ENCODE measurements at regions not wholly inside any gene's neighbourhood (a gene's known extent, or its start where the extent isn't known, plus 50 kb on each side); places are given as distances from the start of the nearest gene placed in this dataset.

- no peaks in the 10 kb centered on the region for H4K20me1 ChIP-seq (ENCODE audit: insufficient read depth, low read length, poor library complexity, severe bottlenecking)
- H3K9me3 ChIP-seq (ENCODE audit: insufficient read depth, low read depth, low read length) = no peaks in the 10 kb centered on the region
- H3K9ac ChIP-seq (ENCODE audit: low read depth, low read length, poor library complexity, severe bottlenecking) = no peak overlapping the region
- H2AFZ ChIP-seq (ENCODE audit: low read length) = no peak overlapping the region
- no peaks in the 10 kb centered on the region for H3K27me3 ChIP-seq (ENCODE audit: insufficient read depth, low read length, poor library complexity, severe bottlenecking)
- no peak overlapping the region for H3K4me2 ChIP-seq (ENCODE audit: low read depth, low read length, poor library complexity, severe bottlenecking)
- H3K36me3 ChIP-seq (ENCODE audit: insufficient read depth, low read length) = no peaks in the 10 kb centered on the region
- no peaks in the 10 kb centered on the region for H3F3A ChIP-seq (ENCODE audit: low read depth)
- no peaks in the 10 kb centered on the region for H3K4me1 ChIP-seq (ENCODE audit: insufficient read depth, low read length, poor library complexity, severe bottlenecking)
- no peaks in the 10 kb centered on the region for H3K79me2 ChIP-seq (ENCODE audit: insufficient read depth, low read length)
- H3K9me2 ChIP-seq (replicated peaks; ENCODE audit: low read depth, low read length) = no peaks in the 10 kb centered on the region
- TF ChIP-seq, protein P1, sequence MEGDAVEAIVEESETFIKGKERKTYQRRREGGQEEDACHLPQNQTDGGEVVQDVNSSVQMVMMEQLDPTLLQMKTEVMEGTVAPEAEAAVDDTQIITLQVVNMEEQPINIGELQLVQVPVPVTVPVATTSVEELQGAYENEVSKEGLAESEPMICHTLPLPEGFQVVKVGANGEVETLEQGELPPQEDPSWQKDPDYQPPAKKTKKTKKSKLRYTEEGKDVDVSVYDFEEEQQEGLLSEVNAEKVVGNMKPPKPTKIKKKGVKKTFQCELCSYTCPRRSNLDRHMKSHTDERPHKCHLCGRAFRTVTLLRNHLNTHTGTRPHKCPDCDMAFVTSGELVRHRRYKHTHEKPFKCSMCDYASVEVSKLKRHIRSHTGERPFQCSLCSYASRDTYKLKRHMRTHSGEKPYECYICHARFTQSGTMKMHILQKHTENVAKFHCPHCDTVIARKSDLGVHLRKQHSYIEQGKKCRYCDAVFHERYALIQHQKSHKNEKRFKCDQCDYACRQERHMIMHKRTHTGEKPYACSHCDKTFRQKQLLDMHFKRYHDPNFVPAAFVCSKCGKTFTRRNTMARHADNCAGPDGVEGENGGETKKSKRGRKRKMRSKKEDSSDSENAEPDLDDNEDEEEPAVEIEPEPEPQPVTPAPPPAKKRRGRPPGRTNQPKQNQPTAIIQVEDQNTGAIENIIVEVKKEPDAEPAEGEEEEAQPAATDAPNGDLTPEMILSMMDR (conservative IDR thresholded peaks at IDR 0.05; ENCODE audit: low read length) = no peak
- no peak for TF ChIP-seq EZH2phosphoT487 (IDR thresholded peaks at IDR 0.05; ENCODE audit: borderline replicate concordance)
- no peak overlapping the region for H3K4me3 ChIP-seq (ENCODE audit: low read length, poor library complexity, severe bottlenecking)
Measured at GRCh38 chr3:99119385-99119784, 217.9 kb upstream of the DCBLD2 start.

- Histone ChIP-seq H2AFZ (ENCODE audit: low read length) (no peak overlapping the region), H3F3A (ENCODE audit: low read depth) (no peaks in the 10 kb centered on the region), H3K9ac (ENCODE audit: low read depth, low read length, poor library complexity, severe bottlenecking) (no peak overlapping the region), H3K9me3 (ENCODE audit: insufficient read depth, low read depth, low read length) (no peaks in the 10 kb centered on the region), H3K27me3 (ENCODE audit: insufficient read depth, low read length, poor library complexity, severe bottlenecking) (no peaks in the 10 kb centered on the region), H3K79me2 (ENCODE audit: insufficient read depth, low read length) (no peaks in the 10 kb centered on the region), H3K4me2 (ENCODE audit: low read depth, low read length, poor library complexity, severe bottlenecking) (no peak overlapping the region), H3K36me3 (ENCODE audit: insufficient read depth, low read length) (no peaks in the 10 kb centered on the region), H3K4me1 (ENCODE audit: insufficient read depth, low read length, poor library complexity, severe bottlenecking) (no peaks in the 10 kb centered on the region), H4K20me1 (ENCODE audit: insufficient read depth, low read length, poor library complexity, severe bottlenecking) (no peaks in the 10 kb centered on the region), H3K9me2 (replicated peaks; ENCODE audit: low read depth, low read length) (no peaks in the 10 kb centered on the region), H3K4me3 (ENCODE audit: low read length, poor library complexity, severe bottlenecking) (no peak overlapping the region)
- TF ChIP-seq, protein P1 (conservative IDR thresholded peaks at IDR 0.05; ENCODE audit: low read length) = no peak
Measured at GRCh38 chr3:99118381-99118780, 216.9 kb upstream of the DCBLD2 start.

DNA sequence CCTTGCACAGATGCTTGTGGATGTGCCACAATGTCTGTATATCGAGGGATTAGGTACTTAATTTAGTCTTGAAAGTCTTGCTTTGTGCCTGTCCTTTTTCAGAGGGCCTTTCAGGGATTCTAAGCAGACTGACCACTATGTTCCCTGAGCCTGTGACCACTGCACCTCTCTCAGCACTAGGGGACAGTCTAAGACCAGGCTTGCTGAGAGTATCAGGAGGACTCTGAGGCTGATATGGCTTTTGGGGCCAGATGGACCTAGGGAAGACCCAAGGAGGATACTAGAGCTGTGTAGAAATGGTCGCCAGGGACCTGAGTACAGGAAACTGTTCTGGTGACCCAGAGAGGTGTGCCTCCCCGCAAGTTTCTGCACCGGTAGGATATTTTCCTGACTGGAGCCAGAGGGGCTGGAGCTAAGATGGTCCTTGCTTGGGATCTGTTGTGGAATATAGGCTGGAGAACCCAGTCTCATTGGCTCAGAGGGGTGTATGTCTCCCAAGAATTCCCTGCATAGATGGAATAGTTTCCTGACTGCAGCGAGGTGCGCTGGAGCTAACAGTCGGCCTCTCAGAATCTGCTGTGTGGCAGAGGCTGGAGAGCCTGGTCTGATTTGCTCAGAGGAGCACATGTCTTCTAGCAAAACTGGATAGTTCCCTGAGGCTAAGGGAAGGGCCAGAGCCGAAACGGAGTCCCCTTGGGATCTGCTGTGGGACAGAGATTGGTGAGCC lies 213.2 kb upstream of the DCBLD2 start:
- Histone ChIP-seq H3K9me3 (ENCODE audit: insufficient read depth, low read depth, low read length) (no peaks in the 10 kb centered on the region), H3K4me3 (ENCODE audit: low read length, poor library complexity, severe bottlenecking) (no peak overlapping the region), H3K4me2 (ENCODE audit: low read depth, low read length, poor library complexity, severe bottlenecking) (no peak overlapping the region), H3K4me1 (ENCODE audit: insufficient read depth, low read length, poor library complexity, severe bottlenecking) (no peaks in the 10 kb centered on the region), H4K20me1 (ENCODE audit: insufficient read depth, low read length, poor library complexity, severe bottlenecking) (no peaks in the 10 kb centered on the region), H3K9ac (ENCODE audit: low read depth, low read length, poor library complexity, severe bottlenecking) (no peak overlapping the region), H3K27me3 (ENCODE audit: insufficient read depth, low read length, poor library complexity, severe bottlenecking) (no peaks in the 10 kb centered on the region), H2AFZ (ENCODE audit: low read length) (no peak overlapping the region), H3K9me2 (replicated peaks; ENCODE audit: low read depth, low read length) (no peaks in the 10 kb centered on the region), H3K79me2 (ENCODE audit: insufficient read depth, low read length) (no peaks in the 10 kb centered on the region), H3F3A (ENCODE audit: low read depth) (no peaks in the 10 kb centered on the region), H3K36me3 (ENCODE audit: insufficient read depth, low read length) (no peaks in the 10 kb centered on the region)
- TF ChIP-seq, protein P1 (conservative IDR thresholded peaks at IDR 0.05; ENCODE audit: low read length) = peak; percentile 61
- TF ChIP-seq EZH2phosphoT487 (IDR thresholded peaks at IDR 0.05; ENCODE audit: borderline replicate concordance) = no peak
